ENCODE measurements at regions not wholly inside any gene's neighbourhood (a gene's known extent, or its start where the extent isn't known, plus 50 kb on each side); places are given as distances from the start of the nearest gene placed in this dataset.
A peak's percentile ranks its signal among the peaks of the same experiment; 100 is the strongest.

DNA sequence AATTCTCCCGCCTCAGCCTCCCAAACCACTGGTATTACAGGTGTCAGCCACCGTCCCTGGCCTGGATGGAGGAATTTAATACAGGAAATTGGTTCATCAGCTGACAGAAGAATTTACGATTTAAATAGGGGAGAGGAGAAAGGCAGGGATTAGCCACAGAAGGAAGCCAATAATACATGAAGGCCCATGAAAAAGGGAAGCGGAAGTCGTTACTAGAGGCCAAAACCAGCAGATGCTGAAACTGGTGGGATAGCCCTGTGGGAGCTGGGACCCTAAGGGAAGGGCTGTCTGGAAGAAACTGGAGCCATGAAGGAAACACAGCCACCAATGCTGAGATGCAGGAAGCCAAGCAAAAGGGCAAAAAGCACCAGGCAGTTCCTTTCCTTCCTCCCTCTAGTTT, 163.7 kb upstream of the RMP24 start:
- peaks cover 0 to 8% (median 2%) of the 10 kb centered on the region in 4 experiments; a peak in 1 of 7 replicates for H3K4me1 ChIP-seq (replicated peaks in 1 of 4; ENCODE audit: control insufficient read depth in 3 of 4, insufficient read depth in 4 of 4, low read length in 3 of 4)
- TF ChIP-seq HDAC6 (IDR thresholded peaks at IDR 0.05; ENCODE audit: low read depth, low read length) (no peak), NRF1 (IDR thresholded peaks at IDR 0.05; ENCODE audit: low read depth, low read length) (no peak), EZH2 (IDR thresholded peaks at IDR 0.05; ENCODE audit: low read depth, low read length, severe bottlenecking) (no peak), BACH1 (IDR thresholded peaks at IDR 0.05; ENCODE audit: low read length) (no peak), SP1 (IDR thresholded peaks at IDR 0.05; ENCODE audit: low read depth, low read length) (no peak), RBBP5 (IDR thresholded peaks at IDR 0.05; ENCODE audit: borderline replicate concordance, low read depth, low read length) (no peak), SP4 (IDR thresholded peaks at IDR 0.05; ENCODE audit: low read length) (no peak), ASH2L (IDR thresholded peaks at IDR 0.05; ENCODE audit: low read length) (no peak), YY1 (IDR thresholded peaks at IDR 0.05; ENCODE audit: low read depth, low read length) (no peak), JUN (IDR thresholded peaks at IDR 0.05; ENCODE audit: low read depth, low read length) (no peak), SIRT6 (IDR thresholded peaks at IDR 0.05; ENCODE audit: low read length) (no peak), SIX5 (IDR thresholded peaks at IDR 0.05; ENCODE audit: low read depth, low read length) (no peak)
- H4K5ac ChIP-seq (ENCODE audit: insufficient read length, low read depth, low read length) = no peak overlapping the region
- H2BK20ac ChIP-seq (ENCODE audit: low read length) = peak overlapping the region; percentile 9; the same call in 1 of the 2 replicates
- no peaks in the 10 kb centered on the region for H3K79me2 ChIP-seq (ENCODE audit: control insufficient read depth in 1 of 2, insufficient read depth in 2 of 2, low read length in 2 of 2)
- peaks cover 2% of the 10 kb centered on the region; the same call in 1 of the 2 replicates for H3K23me2 ChIP-seq (ENCODE audit: low read depth, low read length)
- no peak overlapping the region for H3K9ac ChIP-seq (replicated peaks in 1 of 4; ENCODE audit: extremely low read depth in 1 of 4, low read depth in 3 of 4, low read length in 3 of 4)
- H2BK120ac ChIP-seq (replicated peaks; ENCODE audit: low read depth, low read length) = no peak overlapping the region
- no peak overlapping the region for H3K4me2 ChIP-seq (ENCODE audit: insufficient read depth in 1 of 2, low read depth in 2 of 2, low read length in 2 of 2)
- no peak overlapping the region for H3K56ac ChIP-seq (replicated peaks; ENCODE audit: insufficient read length, low read depth, low read length)
- H3K23ac ChIP-seq (ENCODE audit: insufficient read length) = no peak overlapping the region
- H4K91ac ChIP-seq (replicated peaks; ENCODE audit: insufficient read length, low read length) = no peak overlapping the region
- no peaks in the 10 kb centered on the region for H3K79me1 ChIP-seq (ENCODE audit: low read depth, low read length)
- DNase-seq (ENCODE audit: low read depth in 1 of 2, low spot score in 2 of 2) (no peak), FAIRE-seq (no peak)
- H3K4me3 ChIP-seq (ENCODE audit: extremely low read depth in 1 of 4, insufficient read depth in 2 of 4, low read depth in 3 of 4, low read length in 4 of 4) = no peak overlapping the region
- no peak overlapping the region for H2AFZ ChIP-seq (ENCODE audit: low read length)
- H3K27me3 ChIP-seq (replicated peaks in 1 of 4; ENCODE audit: control insufficient read depth in 3 of 4, extremely low read depth in 1 of 4, insufficient read depth in 3 of 4, low read length in 3 of 4) = no peaks in the 10 kb centered on the region
- WGBS, 2 experiments (ENCODE audit: extremely low coverage in 1 of 2, insufficient coverage in 1 of 2, insufficient read length in 1 of 2, insufficient replicate concordance in 2 of 2, low coverage in 1 of 2, low lambda C conversion rate in 2 of 2, missing lambda C conversion rate in 1 of 2) = 74% methylated on average over 5 of the region's 5 CpGs; no CpG with 5 or more reads in 1 of the 2 experiments
- H2BK12ac ChIP-seq (ENCODE audit: low read depth, low read length) = peak overlapping the region; percentile 41; the same call in 1 of the 2 replicates
- no peak overlapping the region for H4K8ac ChIP-seq (ENCODE audit: extremely low read depth, insufficient read depth, low read length)
- H4K20me1 ChIP-seq (replicated peaks in 1 of 2; ENCODE audit: control insufficient read depth in 1 of 2, insufficient read depth in 2 of 2, low read length in 2 of 2) = no peaks in the 10 kb centered on the region
- no peak overlapping the region for H3K4ac ChIP-seq (replicated peaks; ENCODE audit: insufficient read length, low read depth, low read length)
- no peak overlapping the region for H2BK5ac ChIP-seq (ENCODE audit: low read depth, low read length)
- POLR2A ChIA-PET (ENCODE audit: partially characterized antibody) = no interaction called here
- H3K18ac ChIP-seq (ENCODE audit: extremely low read depth, low read length) = no peak overlapping the region
- H2BK15ac ChIP-seq (ENCODE audit: low read length) = 0 out of 2 replicates have a peak overlapping the region, but pooled peaks have one; percentile 20
- H3K9me3 ChIP-seq (ENCODE audit: insufficient read depth in 2 of 2, low read depth in 1 of 2, low read length in 1 of 2) = no peaks in the 10 kb centered on the region
- no peak overlapping the region for H3K27ac ChIP-seq (ENCODE audit: low read depth, low read length)
- CTCF ChIA-PET (ENCODE audit: partially characterized antibody) = interaction anchor here (0.8 to 1.0 kb wide), 3 partner anchors 11 to 142 kb away, joined by 3 read pairs; no protein-coding TSS in a partner anchor
- no peaks in the 10 kb centered on the region for H3K36me3 ChIP-seq (ENCODE audit: control insufficient read depth in 2 of 4, insufficient read depth in 4 of 4, low read length in 3 of 4)
- H2AK5ac ChIP-seq (ENCODE audit: low read depth, low read length) = no peak overlapping the region
- no peak overlapping the region for H3K14ac ChIP-seq (ENCODE audit: insufficient read length)
